Neutrophil (primary cell): ENCODE measurements at regions not wholly inside any gene's neighbourhood (a gene's known extent, or its start where the extent isn't known, plus 50 kb on each side); places are given as distances from the start of the nearest gene placed in this dataset.

Experiments used
- H3K27ac ChIP-seq: fragments of 200-600 bp; sonication (generic); 2 replicates; pipeline ENCODE4 v1.5.1; 2016; ENCODE audit warnings: mild to moderate bottlenecking, moderate library complexity
- H3K27me3 ChIP-seq: fragments of 200-600 bp; sonication (generic); 2 replicates; pipeline ENCODE4 v1.6.0; 2016; ENCODE audit warnings: mild to moderate bottlenecking
- H3K36me3 ChIP-seq: fragments of 200-600 bp; sonication (generic); 2 replicates; pipeline ENCODE4 v1.5.1; 2017
- H3K4me1 ChIP-seq, 2 experiments: fragments of 200-600 bp in 1 of 2; sonication (generic) in 1 of 2; 1 replicate in 1 of 2; 2 replicates in 1 of 2; pipeline versions ENCODE4 v1.5.1 to v1.6.1; 2013 to 2016; ENCODE audit warnings: low read depth in 1 of 2, low read length in 1 of 2, mild to moderate bottlenecking in 1 of 2, moderate library complexity in 1 of 2; ENCODE audit not compliant: control insufficient read depth in 1 of 2, insufficient read depth in 1 of 2
- H3K4me3 ChIP-seq, 2 experiments: fragments of 200-600 bp in 1 of 2; sonication (generic) in 1 of 2; 1 replicate in 1 of 2; 2 replicates in 1 of 2; pipeline ENCODE4 v1.5.1; 2013 to 2016; ENCODE audit warnings: low read depth in 1 of 2, low read length in 1 of 2, mild to moderate bottlenecking in 1 of 2, moderate library complexity in 1 of 2
- H3K9me3 ChIP-seq: fragments of 200-600 bp; sonication (generic); 2 replicates; pipeline ENCODE4 v1.5.1; 2016
- CTCF ChIP-seq: fragments of 200-600 bp; sonication (generic); IDR thresholded peaks from 2 replicates; pipeline ENCODE4 v1.5.1; 2016; ENCODE audit warnings: antibody characterized with exemption

GRCh38 chr9:79012561-79012960, 559.2 kb upstream of the TLE4 start:
- no peaks in the 10 kb centered on the region for H3K27me3 ChIP-seq
- H3K9me3 ChIP-seq: no peaks in the 10 kb centered on the region
- H3K36me3 ChIP-seq: no peaks in the 10 kb centered on the region
- no peak overlapping the region for H3K4me3 ChIP-seq
- H3K27ac ChIP-seq: no peak overlapping the region
- no peaks in the 10 kb centered on the region for H3K4me1 ChIP-seq
- no peak for TF ChIP-seq CTCF

GRCh38 chr9:79013715-79014610, 557.8 kb upstream of the TLE4 start:
- Histone ChIP-seq H3K27ac (no peak overlapping the region), H3K36me3 (no peaks in the 10 kb centered on the region), H3K27me3 (no peaks in the 10 kb centered on the region), H3K9me3 (no peaks in the 10 kb centered on the region), H3K4me3 (no peak overlapping the region), H3K4me1 (no peaks in the 10 kb centered on the region)
- no peak for TF ChIP-seq CTCF

GRCh38 chr9:79014929-79015699, 556.7 kb upstream of the TLE4 start:
- H3K36me3 ChIP-seq: no peaks in the 10 kb centered on the region
- no peak for TF ChIP-seq CTCF
- H3K9me3 ChIP-seq: no peaks in the 10 kb centered on the region
- no peaks in the 10 kb centered on the region for H3K27me3 ChIP-seq
- H3K4me1 ChIP-seq: no peaks in the 10 kb centered on the region
- H3K27ac ChIP-seq: no peak overlapping the region
- H3K4me3 ChIP-seq: no peak overlapping the region

- no peak for TF ChIP-seq CTCF
- Histone ChIP-seq H3K4me1 (no peaks in the 10 kb centered on the region), H3K36me3 (no peaks in the 10 kb centered on the region), H3K4me3 (no peak overlapping the region), H3K27ac (no peak overlapping the region), H3K9me3 (no peaks in the 10 kb centered on the region), H3K27me3 (no peaks in the 10 kb centered on the region)
Measured at GRCh38 chr9:79015951-79016350, 555.8 kb upstream of the TLE4 start.

GRCh38 chr9:79020276-79020675, 551.5 kb upstream of the TLE4 start:
- no peaks in the 10 kb centered on the region for H3K27me3 ChIP-seq
- H3K9me3 ChIP-seq: no peaks in the 10 kb centered on the region
- no peak for TF ChIP-seq CTCF
- no peak overlapping the region for H3K4me3 ChIP-seq
- no peaks in the 10 kb centered on the region for H3K4me1 ChIP-seq
- no peaks in the 10 kb centered on the region for H3K36me3 ChIP-seq
- no peak overlapping the region for H3K27ac ChIP-seq
